HFF-Myc (cell line): ENCODE measurements at regions not wholly inside any gene's neighbourhood (a gene's known extent, or its start where the extent isn't known, plus 50 kb on each side); places are given as distances from the start of the nearest gene placed in this dataset.

Source experiments
- DNase-seq: peaks from one replicate; pipeline ENCODE4 v3.0.0-alpha.2; 2011; ENCODE audit warnings: low read depth; ENCODE audit errors: extremely low read depth
- H3K4me3 ChIP-seq: replicated peaks from 2 replicates; pipeline ENCODE4 v1.5.1; 2011; ENCODE audit warnings: low read depth, mild to moderate bottlenecking, control low read depth, low read length
- CTCF ChIP-seq: IDR thresholded peaks from 2 replicates; pipeline ENCODE4 v1.5.1; 2012; ENCODE audit warnings: mild to moderate bottlenecking, low read depth, low read length, control low read depth; ENCODE audit errors: missing control alignments

- no peak overlapping the region for H3K4me3 ChIP-seq
- DNase-seq: no peak
These were observed 172.9 kb upstream of the MYT1L start for GRCh38 chr2:2503864-2504418.

GRCh38 chr2:2502201-2502549 lies 171.1 kb upstream of the MYT1L start:
- H3K4me3 ChIP-seq: no peak overlapping the region
- no peak for TF ChIP-seq CTCF
- DNase-seq: no peak

More at GRCh38 chr2:2503864-2504418, 172.9 kb upstream of the MYT1L start:
- no peak for TF ChIP-seq CTCF

GRCh38 chr2:2501454-2502200 lies 170.6 kb upstream of the MYT1L start:
- no peak for TF ChIP-seq CTCF
- H3K4me3 ChIP-seq: no peak overlapping the region
- no peak for DNase-seq

GRCh38 chr2:2495606-2496005 lies 164.5 kb upstream of the MYT1L start:
- no peak overlapping the region for H3K4me3 ChIP-seq
- no peak for DNase-seq
- no peak for TF ChIP-seq CTCF

GRCh38 chr2:2493496-2493895 lies 162.4 kb upstream of the MYT1L start:
- DNase-seq: no peak
- TF ChIP-seq CTCF: no peak
- H3K4me3 ChIP-seq: no peak overlapping the region

GRCh38 chr2:2492800-2493199 lies 161.7 kb upstream of the MYT1L start:
- H3K4me3 ChIP-seq: no peak overlapping the region
- TF ChIP-seq CTCF: no peak
- DNase-seq: no peak
